Upper lobe of left lung (tissue), 4 donors: ENCODE measurements at regions not wholly inside any gene's neighbourhood (a gene's known extent, or its start where the extent isn't known, plus 50 kb on each side); places are given as distances from the start of the nearest gene placed in this dataset.

ENCODE experiments used
- CTCF ChIP-seq, 6 experiments: fragments of 450-650 bp in 4 of 6; fragments of 200-600 bp in 2 of 6; sonication (generic) in 2 of 6; IDR thresholded peaks; one replicate each; pipeline ENCODE4 v1.5.1; 2016 to 2019; ENCODE audit warnings: antibody characterized with exemption in 6 of 6
- EP300 ChIP-seq, 4 donors: sonication (generic); formaldehyde crosslinking; IDR thresholded peaks; one replicate each; pipeline ENCODE4 v1.5.1; 2017; ENCODE audit warnings: antibody characterized with exemption in 4 of 4, control low read depth in 2 of 4
- POLR2A ChIP-seq, 4 donors: fragments of 450-650 bp; IDR thresholded peaks; one replicate each; pipeline ENCODE4 v1.5.1; 2016 to 2017; ENCODE audit warnings: antibody characterized with exemption in 4 of 4, mild to moderate bottlenecking in 2 of 4
- POLR2AphosphoS5 ChIP-seq, 2 donors: sonication (generic); formaldehyde crosslinking; IDR thresholded peaks; one replicate each; pipeline ENCODE4 v1.5.1; 2017; ENCODE audit warnings: antibody characterized with exemption in 2 of 2

GRCh38 chr13:34026308-34026707 lies 208.4 kb downstream of the RFC3 start:
- TF ChIP-seq CTCF (IDR thresholded peaks at IDR 0.05): no peak
- TF ChIP-seq EP300 (IDR thresholded peaks at IDR 0.05): no peak
- TF ChIP-seq POLR2AphosphoS5 (IDR thresholded peaks at IDR 0.05): no peak
- no peak for TF ChIP-seq POLR2A (IDR thresholded peaks at IDR 0.05)
